Activated T-helper 2 cell treated with anti-CD3 and anti-CD28 coated beads, Interferon-gamma antibody, Interleukin-2, Interleukin-4, amounts not matched to agents 10 μg/mL and 5 μg/mL and 100 μg/mL, durations not matched to agents 14 hours and 24 hours and 36 hours (primary cell): ENCODE measurements at regions not wholly inside any gene's neighbourhood (a gene's known extent, or its start where the extent isn't known, plus 50 kb on each side); places are given as distances from the start of the nearest gene placed in this dataset.
"Not testable (repeated sequence)": the region's sequence is repeated elsewhere in the genome, so short reads cannot be mapped to it uniquely, and the experiment has no call there.

Source experiments
- DNase-seq: peaks from one replicate; pipeline ENCODE4 v3.0.0; 2021; ENCODE audit warnings: low spot score
- H3K27ac Mint-ChIP-seq: one replicate; pipeline ENCODE4 v1.8.0; 2021; ENCODE audit warnings: mixed read lengths
- H3K27me3 Mint-ChIP-seq: one replicate; pipeline ENCODE4 v1.8.0; 2021; ENCODE audit warnings: low read depth, mixed read lengths
- H3K36me3 Mint-ChIP-seq: one replicate; pipeline ENCODE4 v1.8.0; 2021; ENCODE audit warnings: low read depth, mixed read lengths
- H3K4me1 Mint-ChIP-seq: one replicate; pipeline ENCODE4 v1.8.0; 2021; ENCODE audit warnings: low read depth, mixed read lengths
- H3K4me3 Mint-ChIP-seq: one replicate; pipeline ENCODE4 v1.8.0; 2021; ENCODE audit warnings: low read depth, mild to moderate bottlenecking, moderate library complexity, mixed read lengths
- H3K9me3 Mint-ChIP-seq: one replicate; pipeline ENCODE4 v1.8.0; 2021; ENCODE audit warnings: mixed read lengths
- intact Hi-C: fragments of 100-400 bp; cut with micrococcal nuclease; formaldehyde crosslinking; loops from one replicate; pipeline ENCODE4 v1.15.1; 2023

GRCh38 chr5:136763548-136763947, 398.2 kb upstream of the TRPC7 start:
- H3K36me3 Mint-ChIP-seq = no peaks in the 10 kb centered on the region
- no peaks in the 10 kb centered on the region for H3K27me3 Mint-ChIP-seq
- DNase-seq = no peak
- no peak overlapping the region for H3K4me3 Mint-ChIP-seq
- no peaks in the 10 kb centered on the region for H3K9me3 Mint-ChIP-seq
- intact Hi-C loops = no loop called here
- H3K27ac Mint-ChIP-seq = no peak overlapping the region
- no peaks in the 10 kb centered on the region for H3K4me1 Mint-ChIP-seq

GRCh38 chr5:136754216-136754615, 388.9 kb upstream of the TRPC7 start:
- intact Hi-C loops = no loop called here
- DNase-seq = no peak
- H3K4me3 Mint-ChIP-seq = no peak overlapping the region
- H3K27ac Mint-ChIP-seq = no peak overlapping the region
- H3K27me3 Mint-ChIP-seq = no peaks in the 10 kb centered on the region
- H3K4me1 Mint-ChIP-seq = no peaks in the 10 kb centered on the region
- no peaks in the 10 kb centered on the region for H3K36me3 Mint-ChIP-seq
- no peaks in the 10 kb centered on the region for H3K9me3 Mint-ChIP-seq

DNA sequence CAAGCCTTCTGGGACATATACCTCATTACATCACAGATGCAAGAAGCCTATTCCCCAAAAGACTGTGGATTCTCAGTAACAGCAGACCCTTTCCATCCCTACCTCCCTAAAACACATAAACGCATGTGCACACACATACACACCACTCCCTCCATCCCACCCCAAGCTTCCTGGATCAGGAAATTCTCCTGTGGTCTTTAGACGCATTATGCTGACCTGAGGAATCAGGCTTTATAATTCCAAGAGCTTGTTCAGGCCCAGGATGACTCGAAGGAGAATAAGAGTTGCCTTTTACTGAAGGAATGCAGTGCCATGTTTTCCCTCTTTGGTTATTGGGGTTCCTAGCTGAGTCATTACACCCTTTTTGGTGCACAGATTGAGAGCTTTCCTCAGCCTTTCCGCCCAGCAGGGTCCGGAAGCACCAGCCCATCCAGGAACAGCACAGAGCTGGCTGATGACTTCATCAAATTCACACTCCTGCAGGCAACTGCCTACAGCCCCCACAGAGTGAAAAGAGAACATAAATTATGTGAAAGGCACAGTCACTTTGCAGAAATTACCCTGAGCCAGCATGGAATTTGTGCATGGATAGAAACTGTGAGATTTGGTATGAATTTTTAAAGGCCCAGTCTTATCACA, 385.0 kb upstream of the TRPC7 start:
- H3K9me3 Mint-ChIP-seq = no peaks in the 10 kb centered on the region
- no peak overlapping the region for H3K27ac Mint-ChIP-seq
- no peaks in the 10 kb centered on the region for H3K4me1 Mint-ChIP-seq
- H3K36me3 Mint-ChIP-seq = no peaks in the 10 kb centered on the region
- intact Hi-C loops = no loop called here
- no peaks in the 10 kb centered on the region for H3K27me3 Mint-ChIP-seq
- DNase-seq = no peak
- no peak overlapping the region for H3K4me3 Mint-ChIP-seq

DNA sequence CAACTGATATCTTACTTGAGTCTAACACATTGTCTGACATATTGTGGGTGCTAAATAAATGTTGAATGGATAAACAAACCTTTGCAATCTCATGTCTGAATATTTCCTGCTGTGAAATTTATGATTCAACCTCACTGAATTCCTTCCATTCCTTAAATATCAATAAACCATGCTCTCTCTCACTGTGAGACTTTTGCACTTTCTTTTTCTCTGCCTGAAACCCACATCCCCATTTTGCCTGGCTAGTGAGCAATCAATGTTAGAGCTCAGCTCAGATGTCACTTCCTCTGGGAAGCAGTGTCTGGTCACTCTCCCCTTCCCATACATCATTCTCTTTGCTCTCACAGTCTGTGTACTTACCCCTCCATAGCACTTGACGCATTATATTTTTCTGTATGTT, 383.7 kb upstream of the TRPC7 start:
- Mint-ChIP-seq H3K27ac (no peak overlapping the region), H3K4me3 (no peak overlapping the region), H3K9me3 (no peaks in the 10 kb centered on the region), H3K36me3 (no peaks in the 10 kb centered on the region), H3K4me1 (no peaks in the 10 kb centered on the region), H3K27me3 (no peaks in the 10 kb centered on the region)
- DNase-seq = no peak
- intact Hi-C loops = no loop called here

GRCh38 chr5:136743052-136743451, 377.7 kb upstream of the TRPC7 start:
- intact Hi-C loops = no loop called here
- Mint-ChIP-seq H3K4me1 (no peaks in the 10 kb centered on the region), H3K36me3 (no peaks in the 10 kb centered on the region), H3K27ac (no peak overlapping the region), H3K4me3 (no peak overlapping the region), H3K27me3 (no peaks in the 10 kb centered on the region), H3K9me3 (peaks cover 20% of the 10 kb centered on the region)
- DNase-seq = no peak

DNA sequence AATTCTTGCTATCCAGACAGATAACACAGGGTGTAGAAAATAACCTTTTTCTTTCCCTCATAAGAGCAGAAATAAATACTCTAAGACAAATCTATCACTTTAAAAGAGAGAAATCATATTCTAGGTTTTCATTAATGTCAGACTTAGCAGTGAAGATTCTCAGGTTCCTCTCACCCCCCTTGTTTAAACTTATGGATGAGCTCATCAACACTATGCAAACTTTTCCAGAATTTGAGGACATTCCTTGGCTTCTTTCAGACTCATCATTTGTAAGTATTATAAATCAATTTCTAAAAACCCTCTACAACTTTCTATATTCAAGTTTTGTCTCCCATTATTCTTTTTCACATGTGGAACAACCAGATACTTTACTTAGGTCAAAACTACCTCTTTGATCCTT, 374.9 kb upstream of the TRPC7 start:
- Mint-ChIP-seq H3K27me3 (no peaks in the 10 kb centered on the region), H3K27ac (no peak overlapping the region), H3K9me3 (peaks cover 22% of the 10 kb centered on the region), H3K36me3 (no peaks in the 10 kb centered on the region), H3K4me3 (no peak overlapping the region), H3K4me1 (no peaks in the 10 kb centered on the region)
- DNase-seq = no peak
- intact Hi-C loops = no loop called here

GRCh38 chr5:136739271-136739670, 373.9 kb upstream of the TRPC7 start:
- DNase-seq, H3K4me3 Mint-ChIP-seq, H3K27me3 Mint-ChIP-seq, H3K36me3 Mint-ChIP-seq, intact Hi-C loops, H3K4me1 Mint-ChIP-seq, H3K27ac Mint-ChIP-seq: not testable (repeated sequence)
- peaks cover 22% of the 10 kb centered on the region for H3K9me3 Mint-ChIP-seq

- H3K4me3 Mint-ChIP-seq = no peak overlapping the region
- intact Hi-C loops = no loop called here
These were observed 373.5 kb upstream of the TRPC7 start for GRCh38 chr5:136738829-136739228.

DNA sequence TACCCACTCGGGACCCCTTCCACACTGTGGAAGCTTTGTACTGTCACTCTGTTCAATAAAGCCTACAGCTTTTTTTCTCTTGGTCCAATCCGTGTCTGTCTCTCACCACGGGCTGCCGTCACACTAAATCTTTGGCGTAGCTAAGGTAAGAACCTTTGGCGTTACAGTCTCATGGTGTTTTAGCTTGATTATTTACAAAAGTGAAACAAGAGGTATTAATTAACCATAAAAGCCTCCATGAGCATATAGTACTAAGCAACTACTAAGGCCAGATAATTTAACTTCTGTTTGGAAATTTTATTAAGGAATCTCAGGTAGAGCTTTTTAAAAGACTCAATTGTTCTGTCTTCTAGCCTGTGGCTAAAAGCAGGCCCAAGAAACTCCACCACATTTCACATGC, 370.7 kb upstream of the TRPC7 start:
- no peak for DNase-seq
- H3K4me3 Mint-ChIP-seq = no peak overlapping the region
- no peaks in the 10 kb centered on the region for H3K27me3 Mint-ChIP-seq
- peaks cover 7% of the 10 kb centered on the region for H3K9me3 Mint-ChIP-seq
- no peaks in the 10 kb centered on the region for H3K36me3 Mint-ChIP-seq
- intact Hi-C loops = no loop called here
- H3K4me1 Mint-ChIP-seq = no peaks in the 10 kb centered on the region
- H3K27ac Mint-ChIP-seq = no peak overlapping the region

More at GRCh38 chr5:136738829-136739228, 373.5 kb upstream of the TRPC7 start:
- H3K36me3 Mint-ChIP-seq = no peaks in the 10 kb centered on the region
- H3K4me1 Mint-ChIP-seq = no peaks in the 10 kb centered on the region
- H3K9me3 Mint-ChIP-seq = peaks cover 22% of the 10 kb centered on the region
- H3K27me3 Mint-ChIP-seq = no peaks in the 10 kb centered on the region
- no peak overlapping the region for H3K27ac Mint-ChIP-seq
- DNase-seq = no peak

DNA sequence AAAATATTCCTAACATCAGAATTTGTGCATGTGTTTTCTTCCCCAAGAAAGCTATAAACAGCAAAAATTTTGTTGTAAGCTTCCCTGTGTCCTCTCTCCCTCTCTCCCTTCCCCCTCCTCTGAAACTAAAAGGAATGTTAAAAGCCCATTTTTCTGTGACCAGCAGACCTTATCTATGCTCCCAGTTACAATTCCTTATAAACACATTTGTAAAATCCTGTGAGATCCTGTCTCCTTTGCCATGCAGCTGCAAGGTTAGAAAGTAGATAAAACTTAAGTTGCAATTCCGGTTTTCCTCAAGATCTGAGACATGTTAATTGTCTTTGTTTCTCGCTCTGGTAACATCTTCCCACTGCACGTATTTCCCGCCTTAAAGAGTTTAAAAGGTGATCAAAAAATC, 370.3 kb upstream of the TRPC7 start:
- DNase-seq, H3K27me3 Mint-ChIP-seq, intact Hi-C loops, H3K4me3 Mint-ChIP-seq, H3K9me3 Mint-ChIP-seq, H3K4me1 Mint-ChIP-seq, H3K36me3 Mint-ChIP-seq, H3K27ac Mint-ChIP-seq: not testable (repeated sequence)

DNA sequence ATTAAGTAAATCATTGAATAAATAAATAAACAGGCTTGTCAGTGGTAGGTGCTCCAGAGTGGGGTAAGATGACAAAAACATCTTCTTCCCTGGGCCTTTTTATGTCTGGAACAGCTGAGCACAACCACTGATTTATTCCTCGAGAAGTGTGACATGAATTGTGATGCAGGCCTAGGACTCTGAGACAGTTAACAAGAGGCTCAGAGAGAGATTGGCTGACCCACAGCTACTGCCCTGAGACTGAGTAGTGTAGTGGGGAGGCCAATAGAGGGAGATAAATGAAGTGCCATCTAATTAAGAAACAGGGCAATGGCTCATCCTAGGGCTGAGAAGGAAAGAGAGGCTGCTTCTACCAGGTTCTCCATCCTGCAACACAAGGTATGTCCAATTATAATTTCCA, 369.3 kb upstream of the TRPC7 start:
- no peak overlapping the region for H3K27ac Mint-ChIP-seq
- H3K4me1 Mint-ChIP-seq = no peaks in the 10 kb centered on the region
- H3K4me3 Mint-ChIP-seq = no peak overlapping the region
- intact Hi-C loops = no loop called here
- no peaks in the 10 kb centered on the region for H3K27me3 Mint-ChIP-seq
- no peak for DNase-seq
- H3K36me3 Mint-ChIP-seq = no peaks in the 10 kb centered on the region
- H3K9me3 Mint-ChIP-seq = peaks cover 7% of the 10 kb centered on the region

GRCh38 chr5:136732751-136733150, 367.4 kb upstream of the TRPC7 start:
- no peak for DNase-seq
- Mint-ChIP-seq H3K4me3 (no peak overlapping the region), H3K27ac (no peak overlapping the region), H3K4me1 (no peaks in the 10 kb centered on the region), H3K9me3 (no peaks in the 10 kb centered on the region), H3K36me3 (no peaks in the 10 kb centered on the region), H3K27me3 (no peaks in the 10 kb centered on the region)
- intact Hi-C loops = no loop called here

GRCh38 chr5:136731241-136731900, 366.0 kb upstream of the TRPC7 start:
- no peaks in the 10 kb centered on the region for H3K27me3 Mint-ChIP-seq
- H3K9me3 Mint-ChIP-seq = no peaks in the 10 kb centered on the region
- H3K36me3 Mint-ChIP-seq = no peaks in the 10 kb centered on the region
- H3K27ac Mint-ChIP-seq = no peak overlapping the region
- H3K4me3 Mint-ChIP-seq = no peak overlapping the region
- H3K4me1 Mint-ChIP-seq = no peaks in the 10 kb centered on the region
- DNase-seq = no peak
- intact Hi-C loops = no loop called here

- Mint-ChIP-seq H3K9me3 (no peaks in the 10 kb centered on the region), H3K4me3 (no peak overlapping the region), H3K4me1 (no peaks in the 10 kb centered on the region), H3K27me3 (no peaks in the 10 kb centered on the region), H3K27ac (no peak overlapping the region), H3K36me3 (no peaks in the 10 kb centered on the region)
- no peak for DNase-seq
- intact Hi-C loops = no loop called here
These were observed 365.1 kb upstream of the TRPC7 start for GRCh38 chr5:136730426-136730825.
